ENCODE measurements at regions not wholly inside any gene's neighbourhood (a gene's known extent, or its start where the extent isn't known, plus 50 kb on each side); places are given as distances from the start of the nearest gene placed in this dataset.

- Histone ChIP-seq H3K4me1 (no peaks in the 10 kb centered on the region), H3K9me3 (no peaks in the 10 kb centered on the region), H3K27ac (no peak overlapping the region), H3K4me3 (no peak overlapping the region), H3K4me2 (no peak overlapping the region)
- DNase-seq (ENCODE audit: low read depth in 1 of 2, low spot score in 1 of 2) = no peak
- TF ChIP-seq ZC3H11A (IDR thresholded peaks at IDR 0.05) (no peak), HOXA7 (CRISPR knock-in tag; IDR thresholded peaks at IDR 0.05) (no peak), EHF (CRISPR knock-in tag; IDR thresholded peaks at IDR 0.05) (no peak), CEBPB (IDR thresholded peaks at IDR 0.05) (no peak), NR3C1 (IDR thresholded peaks at IDR 0.05) (no peak), TP53 (CRISPR knock-in tag; IDR thresholded peaks at IDR 0.05) (no peak), MYC (IDR thresholded peaks at IDR 0.05; ENCODE audit: borderline replicate concordance, low read length) (no peak), MAZ (IDR thresholded peaks at IDR 0.05; ENCODE audit: borderline replicate concordance, low read depth, low read length) (no peak), CHD2 (IDR thresholded peaks at IDR 0.05; ENCODE audit: low read length, partially characterized antibody) (no peak)
- TF ChIP-seq, protein P1, sequence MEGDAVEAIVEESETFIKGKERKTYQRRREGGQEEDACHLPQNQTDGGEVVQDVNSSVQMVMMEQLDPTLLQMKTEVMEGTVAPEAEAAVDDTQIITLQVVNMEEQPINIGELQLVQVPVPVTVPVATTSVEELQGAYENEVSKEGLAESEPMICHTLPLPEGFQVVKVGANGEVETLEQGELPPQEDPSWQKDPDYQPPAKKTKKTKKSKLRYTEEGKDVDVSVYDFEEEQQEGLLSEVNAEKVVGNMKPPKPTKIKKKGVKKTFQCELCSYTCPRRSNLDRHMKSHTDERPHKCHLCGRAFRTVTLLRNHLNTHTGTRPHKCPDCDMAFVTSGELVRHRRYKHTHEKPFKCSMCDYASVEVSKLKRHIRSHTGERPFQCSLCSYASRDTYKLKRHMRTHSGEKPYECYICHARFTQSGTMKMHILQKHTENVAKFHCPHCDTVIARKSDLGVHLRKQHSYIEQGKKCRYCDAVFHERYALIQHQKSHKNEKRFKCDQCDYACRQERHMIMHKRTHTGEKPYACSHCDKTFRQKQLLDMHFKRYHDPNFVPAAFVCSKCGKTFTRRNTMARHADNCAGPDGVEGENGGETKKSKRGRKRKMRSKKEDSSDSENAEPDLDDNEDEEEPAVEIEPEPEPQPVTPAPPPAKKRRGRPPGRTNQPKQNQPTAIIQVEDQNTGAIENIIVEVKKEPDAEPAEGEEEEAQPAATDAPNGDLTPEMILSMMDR (IDR thresholded peaks at IDR 0.05) = no peak
- WGBS (ENCODE audit: missing lambda C conversion rate) = 2% methylated on average over 1 of the region's 1 CpG
- CTCF ChIA-PET = no interaction called here
- no peak for FAIRE-seq
- ATAC-seq = no peak
- POLR2A ChIA-PET = no interaction called here
Measured at GRCh38 chr3:148044151-148044550, 635.0 kb downstream of the ZIC1 start.

GRCh38 chr3:148054999-148055398 is 642.7 kb upstream of the AGTR1 start:
- ChIA-PET CTCF (no interaction called here), POLR2A (no interaction called here)
- DNase-seq (ENCODE audit: low read depth in 1 of 2, low spot score in 1 of 2) = no peak
- no peaks in the 10 kb centered on the region for H3K4me1 ChIP-seq
- 13% methylated on average over 2 of the region's 2 CpGs for WGBS (ENCODE audit: missing lambda C conversion rate)
- ATAC-seq = no peak
- no peak overlapping the region for H3K4me2 ChIP-seq
- no peak overlapping the region for H3K4me3 ChIP-seq
- TF ChIP-seq ZFP36 (IDR thresholded peaks at IDR 0.05; ENCODE audit: borderline replicate concordance, partially characterized antibody) (no peak), HOXB5 (CRISPR knock-in tag; IDR thresholded peaks at IDR 0.05) (no peak), RCOR1 (IDR thresholded peaks at IDR 0.05; ENCODE audit: low read depth, low read length) (no peak), HOXA7 (CRISPR knock-in tag; IDR thresholded peaks at IDR 0.05) (no peak), RARB (CRISPR knock-in tag; IDR thresholded peaks at IDR 0.05) (no peak), EHMT2 (IDR thresholded peaks at IDR 0.05; ENCODE audit: low read depth) (no peak)
- TF ChIP-seq, protein P2, sequence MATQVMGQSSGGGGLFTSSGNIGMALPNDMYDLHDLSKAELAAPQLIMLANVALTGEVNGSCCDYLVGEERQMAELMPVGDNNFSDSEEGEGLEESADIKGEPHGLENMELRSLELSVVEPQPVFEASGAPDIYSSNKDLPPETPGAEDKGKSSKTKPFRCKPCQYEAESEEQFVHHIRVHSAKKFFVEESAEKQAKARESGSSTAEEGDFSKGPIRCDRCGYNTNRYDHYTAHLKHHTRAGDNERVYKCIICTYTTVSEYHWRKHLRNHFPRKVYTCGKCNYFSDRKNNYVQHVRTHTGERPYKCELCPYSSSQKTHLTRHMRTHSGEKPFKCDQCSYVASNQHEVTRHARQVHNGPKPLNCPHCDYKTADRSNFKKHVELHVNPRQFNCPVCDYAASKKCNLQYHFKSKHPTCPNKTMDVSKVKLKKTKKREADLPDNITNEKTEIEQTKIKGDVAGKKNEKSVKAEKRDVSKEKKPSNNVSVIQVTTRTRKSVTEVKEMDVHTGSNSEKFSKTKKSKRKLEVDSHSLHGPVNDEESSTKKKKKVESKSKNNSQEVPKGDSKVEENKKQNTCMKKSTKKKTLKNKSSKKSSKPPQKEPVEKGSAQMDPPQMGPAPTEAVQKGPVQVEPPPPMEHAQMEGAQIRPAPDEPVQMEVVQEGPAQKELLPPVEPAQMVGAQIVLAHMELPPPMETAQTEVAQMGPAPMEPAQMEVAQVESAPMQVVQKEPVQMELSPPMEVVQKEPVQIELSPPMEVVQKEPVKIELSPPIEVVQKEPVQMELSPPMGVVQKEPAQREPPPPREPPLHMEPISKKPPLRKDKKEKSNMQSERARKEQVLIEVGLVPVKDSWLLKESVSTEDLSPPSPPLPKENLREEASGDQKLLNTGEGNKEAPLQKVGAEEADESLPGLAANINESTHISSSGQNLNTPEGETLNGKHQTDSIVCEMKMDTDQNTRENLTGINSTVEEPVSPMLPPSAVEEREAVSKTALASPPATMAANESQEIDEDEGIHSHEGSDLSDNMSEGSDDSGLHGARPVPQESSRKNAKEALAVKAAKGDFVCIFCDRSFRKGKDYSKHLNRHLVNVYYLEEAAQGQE (IDR thresholded peaks at IDR 0.05) = no peak
- no peaks in the 10 kb centered on the region for H3K9me3 ChIP-seq
- H3K27ac ChIP-seq = no peak overlapping the region
- FAIRE-seq = no peak

- TF ChIP-seq, protein P3, sequence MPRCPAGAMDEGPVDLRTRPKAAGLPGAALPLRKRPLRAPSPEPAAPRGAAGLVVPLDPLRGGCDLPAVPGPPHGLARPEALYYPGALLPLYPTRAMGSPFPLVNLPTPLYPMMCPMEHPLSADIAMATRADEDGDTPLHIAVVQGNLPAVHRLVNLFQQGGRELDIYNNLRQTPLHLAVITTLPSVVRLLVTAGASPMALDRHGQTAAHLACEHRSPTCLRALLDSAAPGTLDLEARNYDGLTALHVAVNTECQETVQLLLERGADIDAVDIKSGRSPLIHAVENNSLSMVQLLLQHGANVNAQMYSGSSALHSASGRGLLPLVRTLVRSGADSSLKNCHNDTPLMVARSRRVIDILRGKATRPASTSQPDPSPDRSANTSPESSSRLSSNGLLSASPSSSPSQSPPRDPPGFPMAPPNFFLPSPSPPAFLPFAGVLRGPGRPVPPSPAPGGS (IDR thresholded peaks at IDR 0.05) = no peak
- TF ChIP-seq KDM1A (IDR thresholded peaks at IDR 0.05; ENCODE audit: low read depth) (no peak), FOSB (CRISPR knock-in tag; IDR thresholded peaks at IDR 0.05) (no peak), NPAS2 (CRISPR knock-in tag; IDR thresholded peaks at IDR 0.05; ENCODE audit: borderline replicate concordance) (no peak), HOXB13 (CRISPR knock-in tag; IDR thresholded peaks at IDR 0.05; ENCODE audit: low read depth) (no peak), TP53 (CRISPR knock-in tag; IDR thresholded peaks at IDR 0.05) (no peak)
- ChIA-PET CTCF (no interaction called here), POLR2A (no interaction called here)
- WGBS (ENCODE audit: missing lambda C conversion rate) = 21% methylated on average over 1 of the region's 1 CpG
- no peaks in the 10 kb centered on the region for H3K9me3 ChIP-seq
- H3K4me3 ChIP-seq = no peak overlapping the region
- DNase-seq (ENCODE audit: low read depth in 1 of 2, low spot score in 1 of 2) (no peak), ATAC-seq (no peak), FAIRE-seq (no peak)
- no peaks in the 10 kb centered on the region for H3K4me1 ChIP-seq
- H3K4me2 ChIP-seq = no peak overlapping the region
- H3K27ac ChIP-seq = no peak overlapping the region
Measured at GRCh38 chr3:148062590-148062989, 635.1 kb upstream of the AGTR1 start.
